Transverse colon (tissue), 4 donors: ENCODE measurements at regions not wholly inside any gene's neighbourhood (a gene's known extent, or its start where the extent isn't known, plus 50 kb on each side); places are given as distances from the start of the nearest gene placed in this dataset.
"Not testable (repeated sequence)": the region's sequence is repeated elsewhere in the genome, so short reads cannot be mapped to it uniquely, and the experiment has no call there.

ENCODE experiments used
- CTCF ChIP-seq, 5 experiments: fragments of 200-600 bp in 3 of 5; fragments of 450-650 bp in 2 of 5; sonication (generic) in 3 of 5; IDR thresholded peaks; 1 replicate in 2 of 5; 2 replicates in 3 of 5; pipeline ENCODE4 v1.5.1; 2016 to 2017; ENCODE audit warnings: antibody characterized with exemption in 5 of 5, inconsistent platforms in 3 of 5, mild to moderate bottlenecking in 2 of 5, moderate library complexity in 1 of 5
- EP300 ChIP-seq: sonication (generic); formaldehyde crosslinking; IDR thresholded peaks from one replicate; pipeline ENCODE4 v1.6.1; 2017; ENCODE audit warnings: antibody characterized with exemption, low read depth
- POLR2A ChIP-seq: fragments of 450-650 bp; IDR thresholded peaks from one replicate; pipeline ENCODE4 v1.6.1; 2016; ENCODE audit warnings: antibody characterized with exemption, mild to moderate bottlenecking, moderate library complexity
- POLR2AphosphoS5 ChIP-seq, 3 donors: sonication (generic); formaldehyde crosslinking; IDR thresholded peaks; one replicate each; pipeline ENCODE4 v1.6.1; 2016; ENCODE audit warnings: antibody characterized with exemption in 3 of 3

- TF ChIP-seq CTCF (IDR thresholded peaks at IDR 0.05); EP300; POLR2AphosphoS5 (IDR thresholded peaks at IDR 0.05); POLR2A: not testable (repeated sequence)
These were observed 1418.5 kb upstream of the PCDH10 start for GRCh38 chr4:131730574-131730973.
